OCI-LY1 (cell line): ENCODE measurements at regions not wholly inside any gene's neighbourhood (a gene's known extent, or its start where the extent isn't known, plus 50 kb on each side); places are given as distances from the start of the nearest gene placed in this dataset.

Experiments used
- CTCF ChIP-seq: fragments of 200-600 bp; sonication (generic), shearing (Covaris generic); IDR thresholded peaks from 2 replicates; pipeline ENCODE4 v1.5.1; 2017; ENCODE audit warnings: mild to moderate bottlenecking, antibody characterized with exemption, low read length, moderate library complexity, mixed read lengths
- EZH2 ChIP-seq: fragments of 200-600 bp; sonication (generic), shearing (Covaris generic); IDR thresholded peaks from 2 replicates; pipeline ENCODE4 v1.8.0; 2017; ENCODE audit warnings: borderline replicate concordance, mixed run types, mild to moderate bottlenecking, antibody characterized with exemption, low read length, moderate library complexity, mixed read lengths

DNA sequence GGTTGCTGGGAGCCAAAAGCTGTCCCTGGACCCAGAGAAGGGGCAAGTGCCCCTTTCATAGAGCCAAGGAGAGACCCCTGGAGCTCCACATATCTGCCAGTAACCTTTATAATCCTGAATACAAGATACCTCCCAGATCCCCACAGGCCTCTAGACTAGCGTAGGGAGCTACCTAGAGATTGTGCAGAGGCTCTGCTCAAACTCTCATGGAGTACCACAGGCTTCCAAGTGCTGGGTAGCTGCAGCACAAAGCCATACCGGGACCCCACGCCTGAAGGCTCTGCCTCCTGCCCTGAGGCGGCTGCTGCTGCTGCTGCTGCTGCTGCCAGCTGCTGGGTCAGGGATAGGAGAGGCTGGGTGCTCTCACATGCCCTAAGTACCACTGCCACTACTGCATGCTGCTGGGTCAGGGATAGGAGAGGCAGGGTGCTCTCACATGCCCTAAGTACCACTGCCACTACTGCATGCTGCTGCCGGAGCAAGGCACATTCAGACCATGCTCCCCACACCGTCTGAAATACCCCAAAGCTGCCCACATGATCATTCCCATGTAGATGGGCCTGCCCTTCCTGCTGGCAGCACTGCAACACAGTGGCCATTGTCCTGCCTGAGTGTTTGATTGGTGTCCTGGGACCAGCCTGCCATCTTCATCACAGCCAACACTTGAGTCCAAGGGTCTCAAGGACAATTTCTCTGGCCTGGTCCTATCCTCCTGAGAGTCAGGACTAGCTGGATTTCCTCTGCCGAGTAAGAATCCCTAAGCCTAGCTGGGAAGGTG is 1434.3 kb upstream of the ADGRB3 start:
- TF ChIP-seq CTCF (no peak), EZH2 (no peak)
